Femur (tissue), 1 donor: ENCODE measurements at regions not wholly inside any gene's neighbourhood (a gene's known extent, or its start where the extent isn't known, plus 50 kb on each side); places are given as distances from the start of the nearest gene placed in this dataset.

Experiments
- DNase-seq: peaks from one replicate; pipeline ENCODE4 v3.0.0-alpha.2; 2017

GRCh38 chr12:73362666-73363065, 1090.5 kb downstream of the TRHDE start:
- DNase-seq = no peak

DNA sequence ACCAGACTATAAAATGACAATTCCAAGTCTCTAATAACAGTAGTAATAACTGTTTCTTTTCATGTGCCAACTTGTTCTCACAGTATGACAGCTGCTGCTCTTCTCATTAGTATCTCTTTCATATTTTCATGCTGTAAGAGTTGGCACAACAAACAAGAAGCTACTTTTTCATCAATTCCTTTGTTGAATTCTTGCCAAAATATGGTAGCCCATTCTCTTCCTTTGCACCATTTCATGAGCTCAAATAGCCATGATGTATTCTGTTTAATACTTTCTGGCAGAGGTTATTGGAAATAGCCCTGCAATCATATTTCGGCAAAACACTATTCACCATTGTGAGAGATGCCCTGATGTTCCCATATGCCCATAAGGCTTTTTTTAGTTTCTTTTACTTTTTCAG, 1100.7 kb downstream of the TRHDE start:
- DNase-seq = no peak

DNA sequence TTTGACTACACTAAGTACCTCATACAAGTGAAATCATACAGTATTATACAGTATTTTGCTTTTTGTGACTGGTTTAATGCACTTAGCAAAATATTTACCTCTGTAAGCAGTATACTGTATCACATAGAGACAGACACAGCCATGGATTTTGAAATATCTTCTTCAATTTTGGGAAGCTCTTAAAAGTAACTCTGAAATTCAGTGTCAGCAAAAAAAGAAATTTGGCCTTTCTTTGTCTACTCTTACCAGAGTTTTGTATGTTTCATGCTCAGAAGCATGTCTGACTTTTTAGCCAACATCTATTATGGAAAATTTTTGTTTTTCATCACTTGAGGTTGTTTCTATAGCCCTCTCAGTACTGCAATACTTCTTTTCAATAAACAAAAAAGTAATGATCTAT, 1102.2 kb downstream of the TRHDE start:
- DNase-seq = no peak

GRCh38 chr12:73383584-73384222, 1111.5 kb downstream of the TRHDE start:
- no peak for DNase-seq

DNA sequence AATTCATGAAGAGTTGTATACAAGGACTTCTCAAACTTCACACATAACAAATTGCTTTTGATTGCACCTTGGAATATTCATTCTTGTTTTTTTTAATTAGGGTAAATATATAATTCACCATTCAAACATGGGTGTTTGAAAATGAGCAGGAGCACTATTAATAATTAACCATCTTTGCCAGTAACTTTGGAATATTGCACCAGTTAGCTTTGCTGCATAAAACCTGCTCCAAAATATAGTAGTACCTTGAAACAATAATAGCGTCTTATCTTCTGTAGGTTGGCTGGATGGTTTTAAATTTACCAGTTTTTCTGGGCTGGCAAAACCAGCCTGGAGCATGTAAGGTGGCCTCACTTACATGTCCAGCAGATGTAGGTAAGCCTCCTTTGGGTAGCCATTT, 1112.4 kb downstream of the TRHDE start:
- no peak for DNase-seq

GRCh38 chr12:73390261-73390660, 1118.1 kb downstream of the TRHDE start:
- DNase-seq = no peak

DNA sequence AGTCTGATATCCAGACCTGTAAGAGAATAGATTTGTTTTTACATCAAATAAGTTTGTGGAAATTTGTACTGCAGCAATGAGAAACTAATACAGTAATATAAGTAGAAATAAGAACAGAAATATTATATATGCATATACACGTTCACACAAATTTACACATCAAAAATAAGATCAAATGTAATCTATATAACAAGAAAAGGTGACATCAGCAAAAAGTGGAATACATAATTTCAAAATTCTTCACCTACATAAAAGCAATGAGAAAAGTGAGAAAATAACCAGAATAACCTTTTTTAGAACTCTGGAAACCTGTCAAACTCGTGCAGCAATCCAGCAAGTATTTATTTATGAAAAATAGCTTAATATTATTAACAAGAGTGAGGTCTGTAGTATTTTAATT, 1124.6 kb upstream of the ATXN7L3B start:
- no peak for DNase-seq

GRCh38 chr12:73413974-73414373, 1123.7 kb upstream of the ATXN7L3B start:
- no peak for DNase-seq

DNA sequence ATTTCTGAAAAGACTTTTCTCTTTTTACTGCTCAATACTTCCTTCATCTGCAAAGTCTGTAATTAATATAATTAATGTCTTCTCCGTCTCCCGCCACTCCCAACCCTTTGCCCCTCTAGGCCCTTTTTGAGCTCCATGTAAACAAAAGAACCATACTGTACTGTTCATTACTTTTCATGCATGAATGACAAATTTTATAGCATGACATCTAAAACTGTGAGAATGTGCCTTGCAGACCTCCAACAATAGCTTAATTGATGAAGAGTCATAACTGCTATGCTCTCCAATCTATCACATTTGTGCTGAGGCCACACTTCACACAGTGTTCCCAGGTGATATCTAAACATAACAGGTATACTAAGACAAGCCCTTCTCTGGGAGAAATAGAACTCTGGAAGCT, 1122.7 kb upstream of the ATXN7L3B start:
- DNase-seq = no peak

DNA sequence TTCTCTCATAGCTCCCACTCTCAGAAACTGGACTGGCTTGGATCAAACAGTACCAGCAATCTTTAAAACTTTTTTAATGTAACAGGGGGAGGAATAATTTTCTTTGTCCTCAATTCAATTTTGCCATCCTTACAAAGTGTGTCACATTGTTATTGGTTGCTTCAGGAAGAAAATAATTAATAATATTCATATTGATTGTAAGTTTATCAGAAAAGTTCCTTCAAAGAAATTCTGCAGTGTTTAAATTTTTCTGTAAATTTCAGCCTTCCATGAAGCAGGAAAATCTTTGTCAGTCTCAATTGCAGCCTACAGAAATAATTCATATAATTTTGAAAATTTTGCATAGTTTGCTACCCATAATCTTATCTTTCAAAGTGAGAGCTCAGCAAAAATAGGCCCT, 1119.1 kb upstream of the ATXN7L3B start:
- DNase-seq = no peak

- DNase-seq = no peak
These were observed 1115.8 kb upstream of the ATXN7L3B start for GRCh38 chr12:73421832-73422231.

DNA sequence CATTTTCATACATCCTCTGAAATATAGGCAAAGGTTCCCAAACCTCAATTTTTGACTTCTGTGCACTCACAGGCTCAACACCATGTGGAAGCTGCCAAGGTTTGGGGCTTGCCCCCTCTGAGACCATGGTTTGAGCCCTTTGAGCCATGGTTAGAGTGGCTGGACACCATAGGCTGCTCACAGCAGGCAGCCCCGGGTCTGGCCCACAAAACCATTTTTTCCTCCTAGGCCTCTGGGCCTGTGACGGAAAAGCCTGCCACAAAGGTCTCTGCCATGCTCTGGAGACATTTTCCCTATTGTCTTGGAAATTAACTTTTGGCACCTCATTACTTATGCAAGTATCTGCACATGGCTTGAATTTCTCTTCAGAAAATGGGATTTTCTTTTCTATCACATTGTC, 1113.2 kb upstream of the ATXN7L3B start:
- DNase-seq = no peak

DNA sequence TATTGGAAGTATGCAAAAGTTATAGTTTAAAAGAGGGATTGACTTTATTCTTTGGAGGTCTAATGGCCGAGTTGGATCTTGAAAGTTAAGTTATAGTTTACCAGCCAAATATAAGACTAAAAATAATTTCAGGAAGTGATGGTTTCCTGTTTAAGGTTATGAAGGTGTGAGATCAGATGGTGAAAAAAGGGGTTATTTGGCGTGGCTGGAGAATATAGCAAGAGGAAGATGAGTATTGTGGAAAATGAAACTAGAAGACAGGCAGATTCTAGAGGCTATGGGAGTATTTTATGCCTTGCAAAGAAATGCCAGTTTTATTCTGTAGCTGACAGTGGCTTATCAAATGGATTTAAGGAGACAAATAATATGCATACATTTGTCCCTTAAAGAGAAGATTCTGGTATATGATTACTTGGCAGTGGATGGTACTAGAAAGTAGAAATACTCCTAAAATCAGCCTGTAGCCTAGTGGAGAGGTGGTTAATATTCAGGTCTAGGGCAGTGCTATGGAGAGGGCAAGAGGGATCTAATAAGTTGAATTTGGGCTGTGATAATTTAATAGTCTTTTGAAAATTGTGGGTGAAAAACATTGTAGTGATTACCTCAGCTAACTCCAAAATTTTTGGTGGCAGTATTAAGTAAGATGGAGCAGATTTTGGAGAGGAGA, 1091.8 kb upstream of the ATXN7L3B start:
- no peak for DNase-seq

DNA sequence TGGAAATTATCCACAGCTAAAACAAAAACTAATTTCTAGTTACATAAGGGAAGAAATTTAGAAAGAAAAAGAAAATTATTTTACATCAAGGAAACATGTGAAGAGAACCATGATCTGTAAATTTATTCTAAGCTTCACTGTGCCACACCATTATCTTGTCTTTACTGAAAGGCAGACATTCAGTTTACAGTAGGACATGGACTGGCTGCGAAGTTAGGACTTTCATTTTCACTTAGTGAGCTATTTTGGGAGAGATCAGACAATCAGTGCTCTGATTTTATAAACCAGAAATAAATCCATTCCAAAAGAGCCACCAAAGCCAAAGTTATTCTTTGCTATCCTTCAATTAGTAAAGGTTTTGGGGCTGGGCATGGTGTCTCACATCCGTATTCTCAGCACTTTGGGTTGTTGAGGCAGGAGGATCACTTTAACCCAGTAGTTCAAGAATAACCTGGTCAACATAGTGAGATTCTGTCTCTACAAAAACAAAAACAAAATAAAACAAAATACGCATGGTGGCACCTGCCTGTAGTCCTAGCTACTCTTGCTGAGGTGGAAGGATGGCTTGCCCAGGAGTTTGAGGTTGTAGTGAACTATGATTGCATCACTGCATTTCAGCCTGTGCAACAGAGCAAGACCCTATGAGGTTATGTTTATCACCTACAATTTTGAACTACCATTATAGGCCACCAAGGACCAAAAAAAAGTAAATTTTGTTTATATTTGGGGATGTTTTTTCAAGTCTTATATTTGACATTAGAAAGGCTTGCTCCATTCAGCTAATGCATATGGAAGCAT, 1084.8 kb upstream of the ATXN7L3B start:
- no peak for DNase-seq

DNA sequence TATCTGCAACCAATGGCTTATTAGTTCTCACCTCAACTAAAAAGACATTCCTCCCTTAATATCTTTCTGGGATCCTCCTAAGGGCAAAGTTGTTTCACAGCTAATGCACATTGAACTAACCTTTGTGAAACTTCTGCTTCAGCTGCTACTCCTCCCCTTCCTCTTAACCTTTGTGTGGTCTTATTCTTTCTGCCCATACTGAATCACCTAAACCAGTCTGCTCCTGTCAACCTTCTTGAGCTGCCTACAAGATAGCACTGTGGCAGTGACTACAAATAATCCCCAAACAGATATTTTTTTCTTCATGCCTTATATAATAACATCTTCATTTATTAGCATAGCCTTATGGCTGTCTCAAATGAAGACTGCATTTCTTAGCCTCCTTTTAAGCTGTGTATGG, 1077.4 kb upstream of the ATXN7L3B start:
- DNase-seq = no peak

- no peak for DNase-seq
These were observed 1072.5 kb upstream of the ATXN7L3B start for GRCh38 chr12:73465106-73465505.

DNA sequence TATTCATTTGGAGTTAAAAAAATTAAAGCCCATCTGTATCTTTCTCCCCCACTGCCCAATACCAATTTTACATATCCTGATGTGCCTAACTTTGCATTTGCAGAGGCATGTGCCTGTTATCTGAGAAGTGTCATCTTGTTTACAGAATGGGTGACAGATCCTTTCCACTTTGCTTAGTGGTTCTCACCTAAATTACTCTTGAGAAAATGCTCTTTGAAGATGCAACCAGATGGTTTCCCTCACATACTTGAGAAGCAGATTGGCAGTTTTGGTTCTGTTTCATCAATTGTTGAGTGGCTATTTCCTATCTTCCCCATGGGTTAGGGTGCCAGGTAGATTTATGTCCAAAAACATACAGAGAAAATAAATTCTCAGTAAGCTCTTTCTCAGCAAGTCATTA, 1051.4 kb upstream of the ATXN7L3B start:
- DNase-seq = no peak

DNA sequence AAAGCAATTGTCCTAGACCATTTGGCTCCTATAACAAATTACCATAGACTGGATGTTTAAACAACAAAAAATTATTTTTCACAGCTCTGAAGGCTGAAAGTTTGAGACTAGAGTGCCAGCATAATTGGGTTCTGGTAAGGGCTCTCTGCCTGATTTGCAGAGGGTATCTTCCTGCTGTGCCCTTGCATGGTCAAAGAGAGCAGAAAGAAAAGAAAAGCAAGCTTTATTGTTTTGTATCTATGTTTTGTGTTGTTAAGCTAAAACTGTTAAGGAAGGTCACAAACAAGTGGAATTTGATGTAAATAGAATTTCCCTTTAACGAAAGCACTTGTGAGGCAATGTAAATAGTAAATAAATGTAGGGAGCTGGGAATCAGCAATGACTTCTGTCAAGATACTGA, 1031.0 kb upstream of the ATXN7L3B start:
- no peak for DNase-seq

DNA sequence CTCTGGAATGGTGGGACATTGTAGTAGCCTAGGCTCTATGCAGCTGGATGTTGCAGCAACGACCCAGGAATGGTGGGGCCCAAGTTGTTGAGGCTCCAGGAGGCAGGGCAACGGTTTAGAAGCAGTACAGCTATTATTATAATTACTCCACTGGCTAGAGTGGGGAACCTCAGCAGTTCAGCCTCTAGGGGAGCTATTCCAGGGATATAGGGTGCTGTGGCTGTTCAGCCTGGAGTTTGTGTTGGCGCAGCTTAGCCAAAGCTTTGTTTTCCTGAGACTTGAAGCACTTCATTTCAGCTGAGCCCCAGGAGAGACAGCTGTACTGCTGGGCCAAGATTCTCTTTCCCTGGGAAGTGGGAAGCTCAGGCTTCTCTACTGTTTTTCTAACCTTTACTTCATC, 1023.0 kb upstream of the ATXN7L3B start:
- DNase-seq = no peak

DNA sequence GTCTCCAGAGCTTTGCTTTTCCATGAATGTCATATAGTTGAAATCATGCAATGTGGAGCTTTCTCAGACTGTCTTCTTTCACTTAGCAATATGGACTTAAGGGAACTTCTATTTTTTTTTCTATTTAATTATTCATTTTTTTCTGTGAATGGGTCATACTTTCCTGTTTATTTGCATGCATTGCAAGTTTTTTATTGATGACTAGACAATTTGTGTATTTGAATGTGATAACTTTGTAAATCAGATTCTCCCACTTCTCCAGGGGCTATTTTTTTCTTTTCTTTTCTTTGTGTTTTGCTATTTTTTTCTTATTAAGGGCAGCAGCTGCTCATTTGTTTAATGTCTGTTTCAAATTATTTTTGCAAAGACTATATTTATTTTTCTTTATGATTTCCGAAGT, 1019.8 kb upstream of the ATXN7L3B start:
- DNase-seq = no peak

GRCh38 chr12:73529231-73529630, 1008.4 kb upstream of the ATXN7L3B start:
- DNase-seq = no peak

DNA sequence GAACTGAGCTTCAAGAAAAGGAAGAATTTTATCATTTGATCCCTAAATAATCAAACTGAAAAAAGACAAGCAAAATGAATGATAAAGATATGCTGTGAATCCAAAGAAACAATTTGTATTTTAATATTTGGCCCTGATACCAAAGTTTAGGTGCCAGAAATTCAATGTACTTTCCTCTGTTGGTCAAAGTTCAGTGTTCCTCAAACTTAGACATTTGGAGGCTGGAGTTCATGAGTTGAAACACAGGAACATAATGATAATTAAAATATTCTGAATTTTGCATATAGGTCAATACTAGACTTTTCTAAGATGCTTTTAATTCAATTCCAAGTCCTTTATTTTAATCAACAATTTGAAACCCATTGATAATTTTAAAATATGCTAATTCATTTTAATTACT, 1007.7 kb upstream of the ATXN7L3B start:
- DNase-seq = no peak

DNA sequence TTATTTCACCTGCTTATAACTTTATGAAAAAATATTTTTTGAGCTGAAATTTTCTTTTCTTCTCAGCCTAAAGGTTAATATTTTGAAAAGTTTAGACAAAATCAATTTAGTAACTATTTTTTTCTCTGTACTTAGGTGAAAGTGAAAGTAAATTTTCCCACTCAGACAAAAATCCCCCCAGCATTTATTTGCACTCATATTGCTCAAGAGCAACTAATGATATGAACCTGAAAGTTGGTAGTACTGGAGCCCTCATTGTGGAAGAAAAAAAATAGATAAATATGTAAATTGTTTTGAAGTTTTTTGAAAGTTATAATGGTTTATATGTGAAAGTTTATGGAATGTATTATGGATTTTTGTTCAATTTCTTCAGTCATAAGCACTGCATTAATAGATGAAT, 1005.9 kb upstream of the ATXN7L3B start:
- no peak for DNase-seq

DNA sequence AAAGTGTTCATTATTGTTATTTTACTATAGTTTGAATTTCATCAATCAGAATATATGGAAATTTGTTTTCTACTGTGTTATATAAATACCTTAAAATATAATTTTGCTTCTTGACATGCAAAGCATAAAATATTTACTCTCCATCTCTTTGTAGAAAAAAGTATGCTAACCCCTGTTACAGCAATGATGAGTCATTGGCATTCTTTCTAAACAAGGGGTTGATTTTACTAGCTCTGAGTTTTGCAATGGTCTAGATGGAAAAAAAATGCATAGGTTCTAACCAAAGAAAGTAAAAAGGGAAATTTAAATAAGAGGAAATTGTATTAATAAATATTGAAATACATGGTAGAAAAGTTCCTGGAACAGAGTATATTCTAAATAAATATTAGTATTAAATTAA, 990.2 kb upstream of the ATXN7L3B start:
- no peak for DNase-seq
